Activated naive CD8-positive, alpha-beta T cell treated with anti-CD3 and anti-CD28 coated beads, Interleukin-2, amount 50 U/mL, for 24 hours (primary cell): ENCODE measurements at regions not wholly inside any gene's neighbourhood (a gene's known extent, or its start where the extent isn't known, plus 50 kb on each side); places are given as distances from the start of the nearest gene placed in this dataset.

Experiments used
- ATAC-seq: fragments of 150-1000 bp; cut with Tn5 transposase; one replicate; pipeline ENCODE4 v1.10.0; 2021
- DNase-seq: peaks from one replicate; pipeline ENCODE4 v3.0.0; 2021
- H3K27ac Mint-ChIP-seq: one replicate; pipeline ENCODE4 v1.8.0; 2021; ENCODE audit warnings: mild to moderate bottlenecking, mixed read lengths
- H3K27me3 Mint-ChIP-seq: one replicate; pipeline ENCODE4 v1.8.0; 2021; ENCODE audit warnings: mixed read lengths
- H3K36me3 Mint-ChIP-seq: one replicate; pipeline ENCODE4 v1.8.0; 2021; ENCODE audit warnings: low read depth, mixed read lengths
- H3K4me1 Mint-ChIP-seq: one replicate; pipeline ENCODE4 v1.8.0; 2021; ENCODE audit warnings: mixed read lengths
- H3K4me3 Mint-ChIP-seq: one replicate; pipeline ENCODE4 v1.8.0; 2021; ENCODE audit warnings: mild to moderate bottlenecking, moderate library complexity, mixed read lengths
- H3K9me3 Mint-ChIP-seq: one replicate; pipeline ENCODE4 v1.8.0; 2021; ENCODE audit warnings: mixed read lengths

GRCh38 chr2:2867397-2867979 lies 510.1 kb downstream of the EIPR1 start:
- H3K4me3 Mint-ChIP-seq = no peak overlapping the region
- no peaks in the 10 kb centered on the region for H3K36me3 Mint-ChIP-seq
- no peak overlapping the region for H3K27ac Mint-ChIP-seq
- no peaks in the 10 kb centered on the region for H3K27me3 Mint-ChIP-seq
- no peak for DNase-seq
- H3K9me3 Mint-ChIP-seq = no peaks in the 10 kb centered on the region
- no peaks in the 10 kb centered on the region for H3K4me1 Mint-ChIP-seq
- ATAC-seq = no peak

GRCh38 chr2:2866459-2866858 lies 511.2 kb downstream of the EIPR1 start:
- Mint-ChIP-seq H3K4me1 (no peaks in the 10 kb centered on the region), H3K27me3 (no peaks in the 10 kb centered on the region), H3K4me3 (no peak overlapping the region), H3K27ac (no peak overlapping the region), H3K36me3 (no peaks in the 10 kb centered on the region), H3K9me3 (no peaks in the 10 kb centered on the region)
- ATAC-seq (no peak), DNase-seq (no peak)

GRCh38 chr2:2862386-2862785 lies 515.2 kb downstream of the EIPR1 start:
- ATAC-seq (no peak), DNase-seq (no peak)
- Mint-ChIP-seq H3K4me3 (no peak overlapping the region), H3K9me3 (no peaks in the 10 kb centered on the region), H3K4me1 (no peaks in the 10 kb centered on the region), H3K36me3 (no peaks in the 10 kb centered on the region), H3K27ac (no peak overlapping the region), H3K27me3 (no peaks in the 10 kb centered on the region)

DNA sequence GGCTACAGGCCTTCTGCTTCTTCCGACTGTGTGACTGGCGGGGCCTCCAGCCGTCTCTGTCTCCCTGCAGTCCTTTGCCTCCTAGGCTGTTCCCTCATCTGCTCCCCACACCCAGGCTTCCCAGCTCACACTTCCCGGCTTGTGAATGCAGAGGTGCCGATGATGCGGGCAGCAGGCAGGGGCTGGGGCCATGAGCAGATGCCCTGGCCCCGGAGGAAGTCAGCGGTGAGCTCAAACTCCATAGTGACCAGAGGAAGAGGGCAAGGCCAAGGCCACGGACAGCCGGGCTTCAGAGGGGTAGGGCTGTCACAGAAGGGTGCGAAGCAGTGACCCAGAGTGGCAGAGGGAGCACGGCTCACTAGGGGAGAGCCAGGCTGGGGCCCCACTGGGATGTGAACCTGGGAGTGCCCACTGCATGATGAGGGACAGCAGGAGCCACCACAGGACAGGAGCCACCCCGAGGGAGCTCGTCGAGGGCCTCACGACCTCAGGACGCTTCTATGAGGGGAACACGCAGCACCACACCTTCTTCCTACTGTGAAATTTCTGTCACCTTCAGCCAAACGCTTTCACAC lies 515.9 kb downstream of the EIPR1 start:
- Mint-ChIP-seq H3K27ac (no peak overlapping the region), H3K4me1 (no peaks in the 10 kb centered on the region), H3K36me3 (no peaks in the 10 kb centered on the region), H3K4me3 (no peak overlapping the region), H3K27me3 (no peaks in the 10 kb centered on the region), H3K9me3 (no peaks in the 10 kb centered on the region)
- no peak for DNase-seq
- ATAC-seq = no peak

DNA sequence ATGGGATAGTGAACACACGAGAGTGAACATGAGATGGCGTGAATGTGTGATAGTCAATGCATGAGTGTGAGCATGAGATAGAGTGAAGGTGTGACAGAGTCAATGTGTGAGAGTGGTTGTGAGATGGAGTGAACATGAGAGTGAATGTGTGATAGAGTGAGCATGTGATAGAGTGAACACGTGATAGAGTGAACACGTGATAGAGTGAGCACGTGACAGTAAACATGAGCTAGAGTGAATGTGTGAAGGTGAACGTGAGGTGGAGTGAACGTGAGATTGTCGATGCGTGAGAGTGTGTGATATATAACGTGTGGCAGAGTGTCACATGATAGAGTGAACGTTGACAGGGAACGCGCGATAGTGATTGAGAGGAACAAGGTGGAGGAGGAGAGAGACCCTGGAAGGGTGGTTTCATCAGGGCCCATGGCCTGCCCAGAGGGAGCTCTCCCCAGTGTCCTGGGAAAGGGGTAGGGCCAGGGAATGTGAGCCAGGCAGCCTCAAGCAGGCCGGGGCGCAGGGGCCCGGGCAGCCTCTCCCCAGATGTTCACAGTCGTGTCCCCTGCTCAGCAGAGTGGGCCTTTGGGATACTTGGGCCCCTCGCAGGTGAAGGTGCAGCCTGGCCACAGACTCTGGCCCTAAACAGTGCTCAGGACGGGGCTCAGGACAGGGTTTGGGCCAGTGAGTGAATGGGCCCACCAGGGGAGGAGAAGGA lies 516.9 kb downstream of the EIPR1 start:
- DNase-seq (no peak), ATAC-seq (no peak)
- Mint-ChIP-seq H3K27me3 (no peaks in the 10 kb centered on the region), H3K4me1 (no peaks in the 10 kb centered on the region), H3K9me3 (no peaks in the 10 kb centered on the region), H3K4me3 (no peak overlapping the region), H3K27ac (no peak overlapping the region), H3K36me3 (no peaks in the 10 kb centered on the region)

- Mint-ChIP-seq H3K27me3 (no peaks in the 10 kb centered on the region), H3K9me3 (no peaks in the 10 kb centered on the region), H3K4me1 (no peaks in the 10 kb centered on the region), H3K36me3 (no peaks in the 10 kb centered on the region), H3K27ac (no peak overlapping the region), H3K4me3 (no peak overlapping the region)
- ATAC-seq (no peak), DNase-seq (no peak)
Observed at GRCh38 chr2:2859732-2860131, 517.9 kb downstream of the EIPR1 start.

DNA sequence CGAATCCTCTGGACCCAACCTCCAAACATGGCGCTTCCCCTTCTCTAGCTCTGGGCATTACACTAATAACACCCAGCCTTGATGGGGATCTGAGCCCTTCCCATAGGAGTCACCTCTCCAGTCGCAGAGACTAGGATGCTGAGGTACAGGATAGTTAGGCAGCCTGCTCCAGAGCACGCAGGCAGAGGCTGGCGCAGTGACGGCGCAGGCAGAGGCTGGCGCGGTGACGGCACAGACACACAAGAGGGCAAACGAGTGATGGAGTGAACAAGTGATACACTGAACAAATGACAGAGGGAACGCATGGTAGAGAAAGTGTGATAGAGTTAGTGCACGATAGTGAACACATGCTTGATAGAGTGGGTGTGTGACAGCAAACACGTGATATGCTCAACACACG lies 518.5 kb downstream of the EIPR1 start:
- Mint-ChIP-seq H3K4me3 (no peak overlapping the region), H3K27ac (no peak overlapping the region), H3K9me3 (no peaks in the 10 kb centered on the region), H3K36me3 (no peaks in the 10 kb centered on the region), H3K27me3 (no peaks in the 10 kb centered on the region), H3K4me1 (no peaks in the 10 kb centered on the region)
- DNase-seq (no peak), ATAC-seq (no peak)

- Mint-ChIP-seq H3K27me3 (no peaks in the 10 kb centered on the region), H3K27ac (no peak overlapping the region), H3K4me1 (no peaks in the 10 kb centered on the region), H3K9me3 (no peaks in the 10 kb centered on the region), H3K36me3 (no peaks in the 10 kb centered on the region), H3K4me3 (no peak overlapping the region)
- ATAC-seq (no peak), DNase-seq (no peak)
Observed at GRCh38 chr2:2856723-2857415, 520.7 kb downstream of the EIPR1 start.

- Mint-ChIP-seq H3K27me3 (no peaks in the 10 kb centered on the region), H3K27ac (no peak overlapping the region), H3K4me1 (no peaks in the 10 kb centered on the region), H3K36me3 (no peaks in the 10 kb centered on the region), H3K4me3 (no peak overlapping the region), H3K9me3 (no peaks in the 10 kb centered on the region)
- ATAC-seq (no peak), DNase-seq (no peak)
Observed at GRCh38 chr2:2855297-2855696, 522.3 kb downstream of the EIPR1 start.

GRCh38 chr2:2853346-2853745 lies 522.3 kb upstream of the MYT1L start:
- Mint-ChIP-seq H3K9me3 (no peaks in the 10 kb centered on the region), H3K27ac (no peak overlapping the region), H3K36me3 (no peaks in the 10 kb centered on the region), H3K4me3 (no peak overlapping the region), H3K4me1 (no peaks in the 10 kb centered on the region), H3K27me3 (no peaks in the 10 kb centered on the region)
- DNase-seq (no peak), ATAC-seq (no peak)

- no peaks in the 10 kb centered on the region for H3K9me3 Mint-ChIP-seq
- no peaks in the 10 kb centered on the region for H3K27me3 Mint-ChIP-seq
- no peak overlapping the region for H3K4me3 Mint-ChIP-seq
- no peaks in the 10 kb centered on the region for H3K4me1 Mint-ChIP-seq
- DNase-seq = no peak
- no peak overlapping the region for H3K27ac Mint-ChIP-seq
- no peak for ATAC-seq
- no peaks in the 10 kb centered on the region for H3K36me3 Mint-ChIP-seq
Observed at GRCh38 chr2:2851806-2852777, 521.0 kb upstream of the MYT1L start.

DNA sequence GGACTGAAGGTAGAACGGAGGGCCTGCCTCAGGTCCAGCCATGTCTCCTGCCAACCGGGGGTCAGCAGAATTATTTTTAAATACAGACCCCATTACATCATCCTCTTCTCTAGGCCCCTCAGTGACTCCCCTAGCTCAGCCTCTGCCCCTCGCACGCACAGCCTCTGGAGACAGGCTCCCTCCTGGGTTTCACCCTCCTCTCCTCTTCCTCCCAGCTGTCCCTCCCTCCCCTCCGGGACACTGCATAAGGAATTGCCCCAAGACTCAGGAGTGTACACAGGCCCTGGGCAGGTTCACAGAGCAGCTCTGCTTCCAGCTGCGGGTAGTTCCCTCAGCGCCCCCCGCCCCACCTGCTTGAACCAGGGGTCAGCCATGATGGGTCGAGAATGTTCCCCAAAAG lies 520.2 kb upstream of the MYT1L start:
- H3K4me3 Mint-ChIP-seq = no peak overlapping the region
- no peaks in the 10 kb centered on the region for H3K27me3 Mint-ChIP-seq
- no peaks in the 10 kb centered on the region for H3K4me1 Mint-ChIP-seq
- ATAC-seq (no peak), DNase-seq (no peak)
- H3K36me3 Mint-ChIP-seq = no peaks in the 10 kb centered on the region
- H3K9me3 Mint-ChIP-seq = no peaks in the 10 kb centered on the region
- H3K27ac Mint-ChIP-seq = no peak overlapping the region

DNA sequence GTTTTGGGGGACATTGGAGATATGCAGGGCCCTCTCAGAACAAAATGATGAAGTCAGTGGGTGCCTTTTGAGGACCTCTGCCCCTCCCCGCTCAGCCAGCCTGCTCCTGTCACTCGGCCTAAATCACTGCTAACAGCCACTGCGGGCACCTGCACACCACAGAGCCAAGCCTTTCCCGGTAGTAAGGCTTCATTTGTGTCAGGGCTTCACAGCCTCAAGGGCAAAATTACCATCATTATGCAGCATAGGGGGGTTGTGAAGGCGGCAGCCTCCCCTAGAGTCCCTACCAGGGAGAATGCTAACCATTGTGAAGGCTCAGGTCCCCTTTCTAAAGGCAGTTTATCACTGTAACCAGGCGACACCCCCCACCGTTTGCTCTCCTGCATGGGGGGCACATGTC lies 519.8 kb upstream of the MYT1L start:
- Mint-ChIP-seq H3K27ac (no peak overlapping the region), H3K27me3 (no peaks in the 10 kb centered on the region), H3K9me3 (no peaks in the 10 kb centered on the region), H3K36me3 (no peaks in the 10 kb centered on the region), H3K4me1 (no peaks in the 10 kb centered on the region), H3K4me3 (no peak overlapping the region)
- DNase-seq (no peak), ATAC-seq (no peak)

DNA sequence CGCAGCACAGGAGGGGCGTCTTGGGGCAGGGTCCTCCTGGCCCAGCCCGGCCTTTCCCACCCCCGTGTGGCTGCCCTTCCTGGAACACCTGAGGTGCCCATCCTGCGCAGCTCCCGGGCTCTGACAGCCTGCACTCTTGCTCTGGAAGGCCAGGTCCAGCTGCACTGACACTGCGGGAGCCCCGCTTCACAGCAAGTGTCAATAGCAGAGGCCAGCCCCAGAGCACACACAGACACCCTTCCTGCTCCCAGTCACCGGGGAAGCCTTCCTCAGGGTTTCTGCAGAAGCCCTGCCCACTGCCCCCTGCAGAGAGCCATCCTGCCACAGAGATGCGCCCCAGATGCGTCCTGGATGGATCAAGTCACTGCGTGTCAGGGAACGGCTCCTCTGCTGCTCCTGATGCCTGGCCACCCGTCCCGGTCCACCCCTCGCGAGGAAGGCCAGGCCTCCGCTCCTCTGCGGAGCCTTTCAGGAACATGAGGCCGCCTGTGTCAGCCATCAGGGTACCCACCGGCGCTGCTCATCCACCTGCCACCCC lies 519.2 kb upstream of the MYT1L start:
- ATAC-seq (no peak), DNase-seq (no peak)
- H3K27me3 Mint-ChIP-seq = no peaks in the 10 kb centered on the region
- no peaks in the 10 kb centered on the region for H3K4me1 Mint-ChIP-seq
- H3K27ac Mint-ChIP-seq = no peak overlapping the region
- no peak overlapping the region for H3K4me3 Mint-ChIP-seq
- H3K9me3 Mint-ChIP-seq = no peaks in the 10 kb centered on the region
- H3K36me3 Mint-ChIP-seq = no peaks in the 10 kb centered on the region
